AG09309 (cell line): ENCODE measurements at regions not wholly inside any gene's neighbourhood (a gene's known extent, or its start where the extent isn't known, plus 50 kb on each side); places are given as distances from the start of the nearest gene placed in this dataset.
A peak's percentile ranks its signal among the peaks of the same experiment; 100 is the strongest.

Source experiments
- DNase-seq: peaks from one replicate; pipeline ENCODE4 v3.0.0-alpha.2; 2010; ENCODE audit warnings: low read depth
- H3K4me3 ChIP-seq: 2 replicates; pipeline ENCODE4 v1.5.1; 2011; ENCODE audit warnings: mild to moderate bottlenecking, low read depth, low read length, moderate library complexity; ENCODE audit not compliant: control insufficient read depth
- TF ChIP-seq, protein P1 (sequence below): IDR thresholded peaks from 2 replicates; pipeline ENCODE4 v1.5.1; 2011; ENCODE audit warnings: mild to moderate bottlenecking, low read depth, low read length, inconsistent platforms; ENCODE audit not compliant: insufficient read depth, control insufficient read depth; ENCODE audit errors: missing control alignments

DNA sequence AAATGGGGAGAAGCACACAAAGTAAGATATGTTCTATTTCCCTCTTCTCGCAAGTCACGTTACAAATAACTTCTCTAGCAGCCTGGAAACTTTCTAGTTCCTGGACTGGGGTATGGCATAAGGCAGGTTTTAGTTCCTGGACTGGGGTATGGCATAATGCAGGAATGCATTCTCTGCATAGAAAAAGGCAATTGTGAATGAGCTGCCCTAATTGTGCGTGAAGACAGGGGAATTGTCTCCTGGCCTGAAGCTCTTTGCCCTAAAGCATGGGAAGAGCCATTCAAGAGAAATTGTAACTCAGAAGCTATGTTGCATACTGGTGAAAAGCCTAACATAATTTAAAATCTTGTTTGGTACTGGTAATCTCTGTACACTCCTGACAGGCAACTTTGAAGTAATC, 54.3 kb upstream of the CBLB start:
- TF ChIP-seq, protein P1, sequence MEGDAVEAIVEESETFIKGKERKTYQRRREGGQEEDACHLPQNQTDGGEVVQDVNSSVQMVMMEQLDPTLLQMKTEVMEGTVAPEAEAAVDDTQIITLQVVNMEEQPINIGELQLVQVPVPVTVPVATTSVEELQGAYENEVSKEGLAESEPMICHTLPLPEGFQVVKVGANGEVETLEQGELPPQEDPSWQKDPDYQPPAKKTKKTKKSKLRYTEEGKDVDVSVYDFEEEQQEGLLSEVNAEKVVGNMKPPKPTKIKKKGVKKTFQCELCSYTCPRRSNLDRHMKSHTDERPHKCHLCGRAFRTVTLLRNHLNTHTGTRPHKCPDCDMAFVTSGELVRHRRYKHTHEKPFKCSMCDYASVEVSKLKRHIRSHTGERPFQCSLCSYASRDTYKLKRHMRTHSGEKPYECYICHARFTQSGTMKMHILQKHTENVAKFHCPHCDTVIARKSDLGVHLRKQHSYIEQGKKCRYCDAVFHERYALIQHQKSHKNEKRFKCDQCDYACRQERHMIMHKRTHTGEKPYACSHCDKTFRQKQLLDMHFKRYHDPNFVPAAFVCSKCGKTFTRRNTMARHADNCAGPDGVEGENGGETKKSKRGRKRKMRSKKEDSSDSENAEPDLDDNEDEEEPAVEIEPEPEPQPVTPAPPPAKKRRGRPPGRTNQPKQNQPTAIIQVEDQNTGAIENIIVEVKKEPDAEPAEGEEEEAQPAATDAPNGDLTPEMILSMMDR: no peak
- H3K4me3 ChIP-seq: no peak overlapping the region
- no peak for DNase-seq

DNA sequence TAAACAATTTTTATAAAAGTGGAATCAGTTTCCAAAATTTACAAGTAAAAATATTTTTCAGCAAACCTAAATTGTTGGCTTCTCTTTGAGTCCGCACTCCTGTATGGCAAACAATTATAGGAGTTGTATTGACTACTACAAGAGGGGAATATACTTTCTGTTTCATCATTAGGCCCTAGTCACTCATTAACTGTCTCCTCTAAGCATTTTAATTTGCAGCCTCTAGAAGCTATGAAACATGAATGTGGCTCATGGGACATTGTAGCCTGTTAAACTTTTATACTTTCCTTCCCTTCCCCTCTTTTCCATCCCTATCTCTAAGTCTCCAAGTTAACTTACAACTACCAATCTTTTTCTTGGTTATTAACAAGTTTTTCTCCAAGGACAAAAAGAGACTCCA, 58.9 kb upstream of the CBLB start:
- TF ChIP-seq, protein P1: no peak
- no peak for DNase-seq
- no peak overlapping the region for H3K4me3 ChIP-seq

DNA sequence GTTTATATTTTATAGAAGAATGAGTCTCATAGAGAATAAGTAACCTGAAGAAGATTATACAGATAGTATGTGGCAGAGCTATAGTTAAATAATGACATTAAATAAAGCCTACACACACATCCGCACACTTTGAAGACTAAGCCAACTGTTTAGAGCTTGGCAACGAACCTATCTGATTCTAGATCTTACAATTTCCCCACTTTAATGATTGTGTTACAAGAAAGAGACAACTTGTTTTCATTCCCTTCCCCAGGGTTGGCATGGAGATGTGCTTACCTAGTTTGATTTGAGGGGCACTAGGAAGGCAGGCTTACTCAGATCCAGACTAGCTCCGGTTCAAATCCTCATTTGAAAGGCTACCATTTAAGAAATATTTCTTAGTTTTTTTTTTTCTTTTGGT, 61.9 kb upstream of the CBLB start:
- no peak overlapping the region for H3K4me3 ChIP-seq
- TF ChIP-seq, protein P1: no peak
- no peak for DNase-seq

DNA sequence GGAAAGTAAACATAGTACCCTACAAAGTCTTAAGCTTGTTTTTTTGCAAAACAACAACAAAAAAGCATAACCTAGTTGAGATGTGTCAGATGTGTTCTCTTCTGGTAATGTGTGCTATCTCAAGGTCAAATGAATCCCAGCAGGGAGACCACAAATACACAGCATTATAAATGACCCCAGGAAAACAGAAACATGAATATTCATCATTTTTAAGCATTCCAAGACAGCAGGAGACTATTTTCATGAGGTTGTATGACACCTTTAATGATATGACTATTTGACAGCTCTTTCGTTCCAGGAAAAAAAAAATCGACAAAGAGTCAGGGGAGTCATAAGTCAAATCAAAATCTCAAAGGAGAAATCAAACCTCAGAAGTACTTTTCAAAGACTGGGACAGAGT, 62.7 kb upstream of the CBLB start:
- no peak for DNase-seq
- TF ChIP-seq, protein P1: no peak
- H3K4me3 ChIP-seq: no peak overlapping the region

DNA sequence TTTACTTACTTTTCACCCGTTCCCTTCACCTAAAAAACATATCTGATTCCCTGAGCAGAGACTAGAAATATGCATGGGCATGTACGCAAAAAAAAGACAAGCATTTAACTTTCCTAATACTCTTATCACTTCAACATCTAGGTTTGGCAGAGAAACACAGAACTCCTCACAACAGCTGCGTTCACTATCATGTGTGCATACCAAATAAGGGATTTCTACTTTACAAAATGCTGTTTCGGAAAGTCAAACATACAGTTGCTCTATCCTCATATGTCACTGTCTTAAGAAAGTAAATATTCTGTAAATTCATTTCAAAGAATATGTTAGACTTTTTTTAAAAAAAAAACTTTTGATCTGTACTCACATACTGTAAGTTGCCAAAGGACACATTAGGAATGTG, 65.1 kb upstream of the CBLB start:
- no peak overlapping the region for H3K4me3 ChIP-seq
- no peak for DNase-seq
- TF ChIP-seq, protein P1: no peak

DNA sequence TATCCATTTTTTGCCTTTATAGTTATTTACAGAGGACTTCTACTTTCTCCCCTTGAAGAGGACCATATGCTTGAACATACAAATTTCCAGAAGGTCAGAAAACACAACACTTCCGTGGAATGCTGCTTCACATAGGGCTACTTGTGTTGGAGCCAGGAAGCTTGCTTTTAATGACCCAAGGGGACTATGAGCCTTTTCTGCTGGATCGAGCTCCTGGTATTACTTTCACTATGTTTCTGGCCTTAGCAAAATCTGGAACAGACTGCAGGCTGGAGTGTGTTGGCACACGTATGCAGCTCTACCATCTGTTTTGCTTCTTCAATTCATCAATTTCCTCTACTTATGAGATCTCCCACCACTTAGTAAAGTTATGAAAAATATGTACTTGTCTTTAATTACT, 69.3 kb upstream of the CBLB start:
- TF ChIP-seq, protein P1: no peak
- H3K4me3 ChIP-seq: no peak overlapping the region
- DNase-seq: peak; percentile 44

DNA sequence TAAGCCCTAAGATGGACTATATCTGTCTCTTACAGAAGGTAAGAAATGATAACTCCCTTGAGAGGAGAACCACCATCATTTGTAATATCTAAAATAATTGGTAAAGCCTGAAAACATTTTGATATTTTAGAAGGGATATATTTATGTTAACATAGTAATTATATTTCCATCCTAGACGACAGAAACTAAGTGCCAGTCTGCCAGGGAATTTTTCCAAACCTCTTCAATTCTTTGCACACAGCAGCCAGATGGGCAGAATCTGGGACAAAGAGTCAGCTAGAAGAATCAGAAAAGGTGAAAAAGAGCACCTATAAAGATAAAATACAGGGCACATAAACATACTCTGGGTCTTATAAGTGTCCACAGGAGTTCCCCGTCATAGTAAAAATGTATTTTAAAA, 70.0 kb upstream of the CBLB start:
- TF ChIP-seq, protein P1: no peak
- H3K4me3 ChIP-seq: no peak overlapping the region
- DNase-seq: no peak
